Smooth muscle cell (in vitro differentiated cells): ENCODE measurements at regions not wholly inside any gene's neighbourhood (a gene's known extent, or its start where the extent isn't known, plus 50 kb on each side); places are given as distances from the start of the nearest gene placed in this dataset.

Experiments used
- DNase-seq: peaks from one replicate; lab custom pipeline; 2025; ENCODE audit not compliant: unreplicated experiment; lab: John Stamatoyannopoulos, UW
- H2AFZ ChIP-seq: fragments of 200-600 bp; sonication (generic); 2 replicates; pipeline ENCODE4 v1.6.0; 2016; ENCODE audit warnings: antibody characterized with exemption, low read depth, mild to moderate bottlenecking
- H3F3A ChIP-seq: fragments of 200-600 bp; sonication (generic); 2 replicates; pipeline ENCODE4 v1.6.0; 2017; ENCODE audit warnings: antibody characterized with exemption, low read depth
- H3K27ac ChIP-seq: fragments of 200-600 bp; sonication (generic); 2 replicates; pipeline ENCODE4 v1.5.1; 2016; ENCODE audit warnings: low read depth, mild to moderate bottlenecking
- H3K27me3 ChIP-seq: fragments of 200-600 bp; sonication (generic); 2 replicates; pipeline ENCODE4 v1.6.1; 2016; ENCODE audit warnings: low read depth, mild to moderate bottlenecking
- H3K36me3 ChIP-seq: fragments of 200-600 bp; sonication (generic); 2 replicates; pipeline ENCODE4 v1.5.1; 2016; ENCODE audit warnings: low read depth
- H3K4me1 ChIP-seq: fragments of 200-600 bp; sonication (generic); 2 replicates; pipeline ENCODE4 v1.5.1; 2016; ENCODE audit warnings: low read depth
- H3K4me2 ChIP-seq: fragments of 200-600 bp; sonication (generic); 2 replicates; pipeline ENCODE4 v1.6.0; 2016; ENCODE audit warnings: mild to moderate bottlenecking
- H3K4me3 ChIP-seq: fragments of 200-600 bp; sonication (generic); 2 replicates; pipeline ENCODE4 v1.5.1; 2016; ENCODE audit warnings: mild to moderate bottlenecking
- H3K79me2 ChIP-seq: fragments of 200-600 bp; sonication (generic); 2 replicates; pipeline ENCODE4 v1.6.0; 2016; ENCODE audit warnings: low read depth, mild to moderate bottlenecking
- H3K9ac ChIP-seq: fragments of 200-600 bp; sonication (generic); 2 replicates; pipeline ENCODE4 v1.6.0; 2016; ENCODE audit warnings: low read depth
- H3K9me3 ChIP-seq: fragments of 200-600 bp; sonication (generic); replicated peaks from 2 replicates; pipeline ENCODE4 v1.5.1; 2016; ENCODE audit warnings: low read depth
- H4K20me1 ChIP-seq: fragments of 200-600 bp; sonication (generic); 2 replicates; pipeline ENCODE4 v1.6.0; 2016; ENCODE audit warnings: low read depth
- WGBS: methylation state at CpG from one replicate; pipeline ENCODE4 v1.1.7; 2016; ENCODE audit warnings: low lambda C conversion rate; 5-methylcytosine and 5-hydroxymethylcytosine counted together
- TF ChIP-seq, protein P1 (sequence below): fragments of 200-600 bp; sonication (generic); IDR thresholded peaks from 2 replicates; pipeline ENCODE4 v1.5.1; 2017; ENCODE audit warnings: borderline replicate concordance, mild to moderate bottlenecking, antibody characterized with exemption; ENCODE audit not compliant: insufficient read depth, poor library complexity, severe bottlenecking

DNA sequence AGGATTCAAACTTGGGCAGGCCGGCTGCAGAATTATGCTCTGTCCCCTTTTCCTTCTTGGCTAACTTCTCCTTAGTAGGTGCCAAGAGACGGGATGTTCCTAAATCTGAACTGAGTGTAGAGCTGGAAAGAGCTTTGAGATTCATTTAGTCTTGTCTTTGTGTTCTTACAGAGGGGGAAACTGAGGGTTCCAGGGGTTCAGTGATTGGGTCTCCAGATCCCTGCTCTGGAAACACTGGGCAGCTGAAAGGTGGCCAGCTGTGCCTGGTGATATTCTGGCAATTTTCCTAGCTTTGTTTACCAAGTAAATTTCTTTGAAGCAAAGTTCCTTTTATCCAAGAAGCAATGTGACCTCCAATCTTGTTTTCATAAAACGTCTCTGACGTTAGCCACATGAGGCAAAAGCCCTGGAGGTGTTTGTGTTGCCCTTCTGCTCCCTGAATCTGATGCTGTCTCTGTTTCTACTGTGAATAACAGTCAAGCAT, 288.7 kb downstream of the ZSWIM6 start:
- H3K4me2 ChIP-seq, result no peak overlapping the region
- 79% methylated on average over 4 of the region's 4 CpGs for WGBS
- no peak for DNase-seq

GRCh38 chr5:61621202-61621650, 289.2 kb downstream of the ZSWIM6 start:
- TF ChIP-seq, protein P1, sequence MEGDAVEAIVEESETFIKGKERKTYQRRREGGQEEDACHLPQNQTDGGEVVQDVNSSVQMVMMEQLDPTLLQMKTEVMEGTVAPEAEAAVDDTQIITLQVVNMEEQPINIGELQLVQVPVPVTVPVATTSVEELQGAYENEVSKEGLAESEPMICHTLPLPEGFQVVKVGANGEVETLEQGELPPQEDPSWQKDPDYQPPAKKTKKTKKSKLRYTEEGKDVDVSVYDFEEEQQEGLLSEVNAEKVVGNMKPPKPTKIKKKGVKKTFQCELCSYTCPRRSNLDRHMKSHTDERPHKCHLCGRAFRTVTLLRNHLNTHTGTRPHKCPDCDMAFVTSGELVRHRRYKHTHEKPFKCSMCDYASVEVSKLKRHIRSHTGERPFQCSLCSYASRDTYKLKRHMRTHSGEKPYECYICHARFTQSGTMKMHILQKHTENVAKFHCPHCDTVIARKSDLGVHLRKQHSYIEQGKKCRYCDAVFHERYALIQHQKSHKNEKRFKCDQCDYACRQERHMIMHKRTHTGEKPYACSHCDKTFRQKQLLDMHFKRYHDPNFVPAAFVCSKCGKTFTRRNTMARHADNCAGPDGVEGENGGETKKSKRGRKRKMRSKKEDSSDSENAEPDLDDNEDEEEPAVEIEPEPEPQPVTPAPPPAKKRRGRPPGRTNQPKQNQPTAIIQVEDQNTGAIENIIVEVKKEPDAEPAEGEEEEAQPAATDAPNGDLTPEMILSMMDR, result no peak
- Histone ChIP-seq H3K4me1 (peaks cover 7% of the 10 kb centered on the region), H4K20me1 (no peaks in the 10 kb centered on the region), H2AFZ (no peak overlapping the region), H3K36me3 (no peaks in the 10 kb centered on the region), H3K79me2 (no peaks in the 10 kb centered on the region), H3K9me3 (no peaks in the 10 kb centered on the region), H3K27ac (no peak overlapping the region), H3F3A (peaks cover 4% of the 10 kb centered on the region), H3K27me3 (no peaks in the 10 kb centered on the region), H3K9ac (no peak overlapping the region), H3K4me2 (no peak overlapping the region), H3K4me3 (no peak overlapping the region)
- WGBS, result 92% methylated on average over 7 of the region's 7 CpGs
- no peak for DNase-seq

More for the DNA sequence above, 288.7 kb downstream of the ZSWIM6 start:
- Histone ChIP-seq H3F3A (peaks cover under 1% of the 10 kb centered on the region), H3K27ac (no peak overlapping the region), H2AFZ (no peak overlapping the region), H3K79me2 (no peaks in the 10 kb centered on the region), H3K9me3 (no peaks in the 10 kb centered on the region), H3K27me3 (no peaks in the 10 kb centered on the region), H3K4me1 (peaks cover 7% of the 10 kb centered on the region), H3K9ac (no peak overlapping the region), H3K4me3 (no peak overlapping the region), H4K20me1 (no peaks in the 10 kb centered on the region), H3K36me3 (no peaks in the 10 kb centered on the region)
- TF ChIP-seq, protein P1, result no peak

GRCh38 chr5:61622156-61622555, 290.1 kb downstream of the ZSWIM6 start:
- Histone ChIP-seq H3K27ac (no peak overlapping the region), H3K4me1 (peaks cover 7% of the 10 kb centered on the region), H3K4me2 (no peak overlapping the region), H3F3A (peaks cover 7% of the 10 kb centered on the region), H3K9me3 (no peaks in the 10 kb centered on the region), H2AFZ (no peak overlapping the region), H3K27me3 (no peaks in the 10 kb centered on the region), H3K36me3 (no peaks in the 10 kb centered on the region), H4K20me1 (no peaks in the 10 kb centered on the region), H3K4me3 (no peak overlapping the region), H3K79me2 (no peaks in the 10 kb centered on the region), H3K9ac (no peak overlapping the region)
- TF ChIP-seq, protein P1, result no peak
- WGBS, result 75% methylated on average over 2 of the region's 2 CpGs
- no peak for DNase-seq

DNA sequence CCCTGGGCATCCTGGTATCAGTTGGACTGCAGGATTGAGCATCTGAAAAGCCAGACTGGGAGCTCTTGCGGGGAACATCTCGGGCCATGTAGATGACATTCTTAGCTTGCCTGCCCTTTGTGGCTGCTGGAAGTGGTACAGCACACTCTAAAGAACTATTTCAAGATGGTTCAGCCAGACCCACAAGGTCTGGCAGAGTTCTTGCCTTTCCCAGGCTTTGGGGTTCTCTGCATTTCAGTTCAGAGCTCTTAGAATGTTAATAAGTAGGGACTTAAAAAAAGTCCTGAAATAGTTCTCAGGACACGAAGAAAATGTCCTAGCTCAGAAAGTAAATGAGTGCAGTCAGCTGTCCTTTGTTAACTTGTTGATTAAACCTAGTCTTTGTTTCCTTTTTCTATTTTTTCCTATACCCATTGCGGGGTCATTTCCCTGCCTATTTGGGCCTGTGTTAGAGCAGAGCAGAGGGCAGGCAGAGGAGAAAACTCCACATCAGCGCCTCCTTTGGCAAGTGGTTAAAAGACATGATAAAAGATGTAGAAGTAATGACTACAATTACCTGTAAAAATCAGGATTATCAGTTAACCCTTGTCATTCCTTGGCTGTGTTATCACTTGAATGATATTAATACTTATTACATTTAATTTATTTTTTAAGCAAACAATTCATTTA, 291.5 kb downstream of the ZSWIM6 start:
- no peaks in the 10 kb centered on the region for H3K9me3 ChIP-seq
- H3K79me2 ChIP-seq, result no peaks in the 10 kb centered on the region
- 66% methylated on average over 5 of the region's 5 CpGs for whole genome bisulfite sequencing
- DNase-seq, result no peak
- peaks cover 7% of the 10 kb centered on the region for H3F3A ChIP-seq
- H3K4me2 ChIP-seq, result no peak overlapping the region
- H3K27ac ChIP-seq, result no peak overlapping the region
- H3K27me3 ChIP-seq, result no peaks in the 10 kb centered on the region
- peaks cover 7% of the 10 kb centered on the region for H3K4me1 ChIP-seq
- H2AFZ ChIP-seq, result no peak overlapping the region
- H3K4me3 ChIP-seq, result no peak overlapping the region
- H3K36me3 ChIP-seq, result no peaks in the 10 kb centered on the region
- H4K20me1 ChIP-seq, result no peaks in the 10 kb centered on the region
- TF ChIP-seq, protein P1, result peak; percentile 24
- no peak overlapping the region for H3K9ac ChIP-seq
